Adrenal gland (tissue), 5 donors: ENCODE measurements at regions not wholly inside any gene's neighbourhood (a gene's known extent, or its start where the extent isn't known, plus 50 kb on each side); places are given as distances from the start of the nearest gene placed in this dataset.

Experiments used
- CTCF ChIP-seq, 6 experiments: fragments of 450-650 bp in 4 of 6; fragments of 200-600 bp in 2 of 6; sonication (generic) in 1 of 6; IDR thresholded peaks; 1 replicate in 5 of 6; 2 replicates in 1 of 6; pipeline versions ENCODE4 v1.5.1 to v1.8.0; 2016 to 2021; ENCODE audit warnings: antibody characterized with exemption in 6 of 6, mild to moderate bottlenecking in 2 of 6, moderate library complexity in 1 of 6
- POLR2A ChIP-seq, 2 donors: fragments of 450-650 bp; IDR thresholded peaks; one replicate each; pipeline ENCODE4 v1.6.1; 2017; ENCODE audit warnings: antibody characterized with exemption in 2 of 2, mild to moderate bottlenecking in 2 of 2, moderate library complexity in 1 of 2
- donor health status: DM: no; HTN: no; CAD: no.

- TF ChIP-seq CTCF (IDR thresholded peaks at IDR 0.05) (no peak), POLR2A (IDR thresholded peaks at IDR 0.05) (no peak)
Measured at GRCh38 chr4:123966990-123967769, 570.6 kb downstream of the SPRY1 start.
